Fibroblast of pulmonary artery (primary cell): ENCODE measurements at regions not wholly inside any gene's neighbourhood (a gene's known extent, or its start where the extent isn't known, plus 50 kb on each side); places are given as distances from the start of the nearest gene placed in this dataset.
"Not testable (repeated sequence)": the region's sequence is repeated elsewhere in the genome, so short reads cannot be mapped to it uniquely, and the experiment has no call there.

ENCODE experiments used
- DNase-seq: peaks from one replicate; pipeline ENCODE4 v3.0.0-alpha.2; 2010; ENCODE audit warnings: low read depth
- H3K4me3 ChIP-seq: replicated peaks from 2 replicates; pipeline ENCODE4 v1.5.1; 2011; ENCODE audit warnings: low read depth, mild to moderate bottlenecking, control low read depth, low read length, moderate library complexity
- CTCF ChIP-seq: IDR thresholded peaks from 2 replicates; pipeline ENCODE4 v1.5.1; 2011; ENCODE audit warnings: mild to moderate bottlenecking, control low read depth, low read length, inconsistent platforms; ENCODE audit errors: missing control alignments

GRCh38 chr3:158935846-158936245 lies 134.0 kb downstream of the MFSD1 start:
- no peak overlapping the region for H3K4me3 ChIP-seq
- no peak for TF ChIP-seq CTCF
- no peak for DNase-seq

GRCh38 chr3:158936530-158937113 lies 134.8 kb downstream of the MFSD1 start:
- no peak overlapping the region for H3K4me3 ChIP-seq
- DNase-seq = no peak
- no peak for TF ChIP-seq CTCF

- TF ChIP-seq CTCF = no peak
- DNase-seq = no peak
- no peak overlapping the region for H3K4me3 ChIP-seq
Observed at GRCh38 chr3:158950178-158950901, 148.5 kb downstream of the MFSD1 start.

GRCh38 chr3:158953131-158953530 lies 151.3 kb downstream of the MFSD1 start:
- H3K4me3 ChIP-seq = no peak overlapping the region
- DNase-seq = no peak
- TF ChIP-seq CTCF = no peak

- no peak for DNase-seq
- no peak for TF ChIP-seq CTCF
- H3K4me3 ChIP-seq = no peak overlapping the region
Observed at GRCh38 chr3:158954420-158954819, 152.6 kb downstream of the MFSD1 start.

GRCh38 chr3:158957777-158958176 lies 155.9 kb downstream of the MFSD1 start:
- not testable (repeated sequence) for H3K4me3 ChIP-seq

GRCh38 chr3:158958873-158959272 lies 157.0 kb downstream of the MFSD1 start:
- DNase-seq = no peak
- H3K4me3 ChIP-seq = no peak overlapping the region
- no peak for TF ChIP-seq CTCF

More at GRCh38 chr3:158957777-158958176, 155.9 kb downstream of the MFSD1 start:
- DNase-seq = not testable (repeated sequence)
